HG02642 (cell line): ENCODE measurements at regions not wholly inside any gene's neighbourhood (a gene's known extent, or its start where the extent isn't known, plus 50 kb on each side); places are given as distances from the start of the nearest gene placed in this dataset.

ENCODE experiments used
- ATAC-seq: cut with Tn5 transposase; IDR thresholded peaks from one replicate; pipeline ENCODE4 v1.9.1; 2021; ENCODE audit warnings: mild to moderate bottlenecking; ENCODE audit not compliant: unreplicated experiment, poor library complexity

DNA sequence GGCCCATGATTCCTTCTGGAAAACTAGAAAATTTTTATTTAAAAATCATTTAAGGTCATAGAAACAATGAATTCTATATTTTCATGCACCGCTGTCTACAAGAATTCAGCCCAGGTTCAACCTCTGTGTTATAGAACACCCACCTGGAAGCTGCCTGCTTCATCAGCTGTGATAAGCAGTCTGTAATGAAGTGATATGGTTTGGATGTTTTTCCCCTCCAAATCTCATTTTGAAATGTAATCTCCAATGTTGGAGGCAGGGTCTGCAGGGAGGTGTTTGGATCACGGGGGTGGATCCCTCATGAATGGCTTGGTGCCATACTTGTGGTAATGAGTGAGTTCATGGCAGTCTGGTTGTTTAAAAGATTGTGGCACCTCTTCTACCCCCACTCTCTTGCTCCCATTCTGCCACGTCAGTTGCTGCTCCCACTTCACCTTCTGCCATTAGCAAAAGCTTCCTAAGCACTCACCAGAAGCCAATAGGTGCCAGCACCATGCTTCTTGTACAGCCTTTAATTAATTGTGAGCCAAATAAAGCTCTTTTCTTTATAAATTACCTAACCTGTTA lies 55.6 kb downstream of the MRPL32 start:
- no peak for ATAC-seq

DNA sequence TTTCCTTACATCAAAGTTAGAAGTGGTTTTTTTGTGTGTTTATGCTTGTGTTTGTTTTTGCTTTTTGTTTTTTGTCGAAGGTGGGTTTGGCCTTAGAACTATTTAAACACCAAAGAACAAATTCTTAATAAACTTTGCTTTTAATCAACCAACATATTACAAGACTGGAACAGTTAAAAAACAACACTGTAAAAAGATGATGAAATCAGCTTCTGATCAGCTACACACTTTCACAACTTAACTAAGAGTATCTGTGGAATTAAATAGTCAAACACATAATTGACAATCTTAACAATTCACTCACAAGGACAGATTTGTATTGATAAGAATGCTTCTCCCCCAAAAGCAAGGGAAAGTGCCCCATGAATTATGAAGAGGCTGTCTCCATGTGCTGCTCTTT lies 58.8 kb downstream of the MRPL32 start:
- ATAC-seq: no peak

- ATAC-seq: no peak
Observed at GRCh38 chr7:42991913-42992591, 59.9 kb downstream of the MRPL32 start.

DNA sequence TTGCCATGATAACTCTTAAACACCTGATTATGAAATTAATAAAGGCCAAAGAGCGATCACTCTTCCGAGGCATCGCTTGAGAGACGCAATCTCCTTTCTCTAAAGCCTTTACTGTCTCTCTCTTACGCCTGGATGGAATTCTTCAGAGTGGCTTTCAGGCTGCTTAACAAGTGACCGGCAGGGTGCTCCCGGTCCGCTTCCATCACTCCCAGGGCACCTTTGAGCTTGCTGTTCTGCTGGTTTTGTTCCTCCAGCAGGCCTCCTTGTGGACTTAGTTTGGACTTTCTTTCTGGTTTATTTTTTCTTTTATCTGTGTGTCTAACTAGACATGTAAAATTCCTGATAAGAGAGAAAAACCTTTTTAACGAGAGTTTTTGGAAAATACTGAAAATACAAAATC lies 60.9 kb downstream of the MRPL32 start:
- no peak for ATAC-seq

DNA sequence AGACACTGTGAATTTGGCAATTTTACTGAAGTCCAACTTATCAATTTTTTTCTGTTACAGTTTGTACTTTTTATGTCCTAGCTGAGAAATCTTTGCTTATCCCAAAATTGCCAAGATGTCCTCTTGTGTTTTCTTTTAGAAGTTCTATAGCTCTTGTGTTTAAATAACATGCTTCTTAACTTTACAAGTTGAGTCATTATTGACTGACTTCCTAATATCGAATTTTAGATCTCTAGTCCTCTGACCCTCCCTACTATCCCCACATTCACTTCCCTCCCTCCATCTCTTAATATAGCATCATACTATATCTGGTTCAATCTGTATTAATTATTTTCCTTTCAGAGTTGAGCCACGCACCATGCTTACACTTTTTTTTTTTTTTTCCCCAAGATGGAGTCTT lies 61.9 kb downstream of the MRPL32 start:
- no peak for ATAC-seq

DNA sequence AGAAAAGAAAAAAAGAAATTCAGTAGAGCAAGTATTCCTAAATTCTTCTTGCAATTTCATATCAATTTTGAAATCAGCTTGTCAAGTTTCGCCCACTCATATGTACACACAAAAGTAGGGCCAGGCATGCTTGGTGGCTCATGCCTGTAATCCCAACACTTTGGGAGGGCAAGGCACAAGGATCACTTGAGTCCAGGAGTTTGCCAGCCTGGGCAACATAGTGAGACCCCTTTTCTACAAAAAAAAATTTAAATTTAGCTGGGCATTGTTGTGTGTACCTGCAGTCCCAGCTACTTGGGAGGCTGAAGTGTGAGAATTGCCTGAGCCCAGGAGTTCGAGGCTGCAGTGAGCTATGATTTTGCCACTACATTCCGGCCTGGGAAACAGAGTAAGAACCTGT lies 65.4 kb downstream of the MRPL32 start:
- no peak for ATAC-seq

- ATAC-seq: no peak
Observed at GRCh38 chr7:43004082-43004481, 71.9 kb downstream of the MRPL32 start.

GRCh38 chr7:43006008-43006407 lies 73.8 kb downstream of the MRPL32 start:
- no peak for ATAC-seq

DNA sequence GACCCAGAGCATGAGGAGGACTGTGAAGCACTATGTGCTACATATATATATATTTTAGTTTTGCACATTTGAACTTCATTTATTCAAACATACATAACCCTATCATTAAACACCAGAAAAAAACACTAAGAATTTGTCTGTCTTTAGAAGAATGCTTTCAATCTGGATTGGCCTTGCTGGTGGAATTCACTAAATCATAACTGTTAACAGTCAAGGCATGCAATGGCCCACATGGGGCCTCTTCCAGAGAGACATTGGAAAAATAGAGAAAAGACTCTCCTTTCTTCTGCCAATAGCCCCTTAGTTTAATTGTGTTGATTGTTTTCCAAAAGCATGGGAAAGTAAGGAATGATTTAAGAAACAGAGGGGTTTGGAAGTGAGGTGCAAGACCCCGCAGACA lies 77.9 kb downstream of the MRPL32 start:
- ATAC-seq: no peak

DNA sequence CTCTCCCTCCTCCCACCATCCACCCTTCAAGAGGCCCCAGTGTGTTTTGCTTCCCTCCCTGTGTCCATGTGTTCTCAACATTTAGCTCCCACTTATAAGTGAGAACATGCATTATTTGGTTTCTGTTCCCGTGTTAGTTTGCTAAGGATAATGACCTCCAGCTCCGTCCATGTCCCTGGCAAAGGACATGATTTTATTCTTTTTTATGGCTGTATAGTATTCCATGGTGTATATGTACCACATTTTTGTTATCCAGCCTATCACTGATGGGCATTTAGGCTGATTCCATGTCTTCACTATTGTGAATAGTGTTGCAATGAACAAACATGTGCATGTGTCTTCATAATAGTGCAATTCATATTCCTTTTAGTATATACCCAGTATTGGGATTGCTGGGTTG lies 79.7 kb downstream of the MRPL32 start:
- no peak for ATAC-seq

GRCh38 chr7:43014406-43014805 lies 82.2 kb downstream of the MRPL32 start:
- ATAC-seq: no peak

GRCh38 chr7:43015301-43015700 lies 83.1 kb downstream of the MRPL32 start:
- ATAC-seq: no peak

GRCh38 chr7:43018446-43018845 lies 86.3 kb downstream of the MRPL32 start:
- no peak for ATAC-seq

DNA sequence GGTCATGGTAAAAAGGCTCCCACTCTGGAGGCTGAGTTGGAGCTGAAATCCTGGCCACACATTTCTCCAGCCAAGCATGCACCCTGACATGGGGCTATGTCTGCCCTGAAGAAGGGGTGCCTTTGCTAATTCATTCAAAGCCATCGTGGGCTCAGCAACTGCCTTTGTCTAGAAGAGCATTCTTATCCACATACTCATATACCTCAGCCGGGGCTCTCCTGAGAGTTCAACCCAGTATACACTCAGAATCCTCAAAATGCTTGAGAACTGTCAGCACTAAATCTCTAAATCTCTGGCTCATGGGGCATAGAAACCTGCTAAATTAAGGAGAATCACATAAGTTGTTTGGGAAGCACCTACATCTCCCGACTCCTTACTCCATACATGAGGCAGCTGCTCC lies 89.3 kb downstream of the MRPL32 start:
- no peak for ATAC-seq

DNA sequence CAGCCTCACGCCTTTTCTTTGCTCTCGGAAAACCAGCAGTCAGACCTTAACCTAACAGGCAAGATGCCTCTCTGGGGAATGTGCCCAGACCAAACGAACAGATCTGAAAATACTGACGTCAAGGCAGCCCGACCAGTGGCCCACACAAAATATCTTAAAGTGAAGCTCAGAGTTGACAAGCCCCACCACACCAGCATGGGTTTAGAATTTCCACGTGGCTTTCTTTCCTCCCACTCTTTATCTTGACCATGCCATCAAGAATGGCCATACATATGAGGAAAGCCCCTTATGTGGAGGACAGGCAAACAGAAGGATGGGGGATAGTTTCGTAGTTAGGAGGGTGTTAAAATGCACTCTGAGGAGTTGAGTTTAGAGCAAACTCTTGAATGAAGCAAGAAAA lies 89.8 kb downstream of the MRPL32 start:
- ATAC-seq: no peak

DNA sequence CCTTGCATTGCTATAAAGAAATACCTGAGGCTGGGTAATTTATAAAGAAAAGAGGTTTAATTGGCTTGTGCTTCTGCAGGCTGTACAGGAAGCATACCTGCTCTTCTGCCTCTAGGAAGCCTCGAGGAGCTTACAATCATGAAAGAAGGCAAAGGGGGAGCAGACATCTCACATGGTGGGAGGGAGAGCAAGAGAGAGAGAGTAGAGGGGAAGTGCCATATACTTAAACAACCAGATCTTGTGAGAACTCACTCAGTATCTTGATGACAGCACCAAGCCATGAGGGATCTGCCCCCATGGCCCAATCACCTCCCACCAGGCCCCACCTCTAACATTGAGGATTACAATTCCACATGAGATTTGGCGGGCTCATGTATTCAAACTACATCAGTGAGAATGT lies 79.1 kb upstream of the HECW1 start:
- no peak for ATAC-seq

- ATAC-seq: no peak
Observed at GRCh38 chr7:43034535-43035002, 77.9 kb upstream of the HECW1 start.

DNA sequence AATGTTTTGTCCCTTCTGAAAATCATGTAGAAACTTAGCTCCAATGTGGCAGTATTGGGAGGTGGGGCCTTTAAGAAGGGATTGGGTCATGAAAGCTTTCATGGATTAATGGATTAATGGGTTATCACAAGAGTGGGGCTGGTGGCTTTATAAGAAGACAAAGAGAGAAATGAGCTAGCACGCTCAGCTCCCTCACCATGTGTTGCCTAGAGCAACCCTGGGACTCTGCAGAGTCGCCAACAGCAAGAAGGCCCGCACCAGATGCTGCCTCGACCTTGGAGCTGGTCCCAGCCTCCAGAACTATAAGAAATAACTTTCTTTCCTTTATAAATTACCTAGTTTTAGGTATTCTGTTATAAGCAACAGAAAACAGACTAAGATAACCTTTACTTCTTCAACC lies 74.9 kb upstream of the HECW1 start:
- no peak for ATAC-seq

- no peak for ATAC-seq
Observed at GRCh38 chr7:43038254-43038653, 74.2 kb upstream of the HECW1 start.

GRCh38 chr7:43039346-43039745 lies 73.1 kb upstream of the HECW1 start:
- ATAC-seq: no peak

DNA sequence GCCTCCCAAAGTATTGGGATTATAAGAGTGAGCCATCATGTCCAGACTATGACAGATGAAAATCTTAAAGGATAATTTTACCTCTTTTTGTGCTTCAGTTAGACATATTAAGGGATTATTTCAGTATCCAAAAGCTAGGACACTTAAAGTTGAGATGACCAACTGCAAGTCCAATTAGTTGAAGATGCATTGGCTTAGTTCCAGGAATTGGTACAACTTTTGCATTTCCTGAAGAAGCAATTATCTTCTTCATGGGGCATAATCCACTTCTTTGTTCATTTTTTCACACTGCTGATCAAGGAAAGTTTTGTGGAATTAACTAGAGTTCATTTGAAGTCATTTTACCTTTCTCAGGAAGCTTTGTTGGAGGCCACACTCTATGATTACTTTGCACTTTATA lies 72.0 kb upstream of the HECW1 start:
- ATAC-seq: no peak

GRCh38 chr7:43041105-43041504 lies 71.3 kb upstream of the HECW1 start:
- ATAC-seq: no peak
